Calu3 (cell line): ENCODE measurements at regions not wholly inside any gene's neighbourhood (a gene's known extent, or its start where the extent isn't known, plus 50 kb on each side); places are given as distances from the start of the nearest gene placed in this dataset.
"Not testable (repeated sequence)": the region's sequence is repeated elsewhere in the genome, so short reads cannot be mapped to it uniquely, and the experiment has no call there.

ENCODE experiments used
- BruUV-seq: library from RNA; stranded (reverse); fragments of 400-500 nt; replicated peaks from 2 replicates; lab custom pipeline; 2021; lab: Mats Ljungman, UMichigan
- CTCF ChIA-PET: fragments of 300-600 bp; sonication (Branson Sonifier 250); formaldehyde crosslinking; loops from one replicate; lab custom pipeline; 2022; ENCODE audit warnings: antibody characterized with exemption; lab: Charles Lee
- DNase-seq: peaks from one replicate; pipeline ENCODE4 v3.0.0; 2022
- H3K27ac Mint-ChIP-seq: one replicate; pipeline ENCODE4 v1.8.0; 2022; ENCODE audit warnings: mixed read lengths; ENCODE audit not compliant: unreplicated experiment
- H3K27me3 Mint-ChIP-seq: one replicate; pipeline ENCODE4 v1.8.0; 2022; ENCODE audit warnings: mixed read lengths; ENCODE audit not compliant: unreplicated experiment
- H3K36me3 Mint-ChIP-seq: one replicate; pipeline ENCODE4 v1.8.0; 2022; ENCODE audit warnings: mild to moderate bottlenecking, moderate library complexity, mixed read lengths; ENCODE audit not compliant: insufficient read depth, unreplicated experiment
- H3K4me1 Mint-ChIP-seq: one replicate; pipeline ENCODE4 v1.8.0; 2022; ENCODE audit warnings: mild to moderate bottlenecking, low read depth, mixed read lengths; ENCODE audit not compliant: unreplicated experiment
- H3K4me3 Mint-ChIP-seq: one replicate; pipeline ENCODE4 v1.8.0; 2022; ENCODE audit warnings: mild to moderate bottlenecking, low read depth, moderate library complexity, mixed read lengths; ENCODE audit not compliant: unreplicated experiment
- H3K9me3 Mint-ChIP-seq: one replicate; pipeline ENCODE4 v1.8.0; 2022; ENCODE audit warnings: low read depth, mixed read lengths; ENCODE audit not compliant: unreplicated experiment
- intact Hi-C: fragments of 100-400 bp; cut with micrococcal nuclease; formaldehyde crosslinking; loops from one replicate; pipeline ENCODE4 v1.10.0; 2022; ENCODE audit not compliant: unreplicated experiment
- TF ChIP-seq, protein P1 (sequence below): fragments of 200-600 bp; IDR thresholded peaks from one replicate; pipeline ENCODE4 v1.8.0; 2022; ENCODE audit warnings: antibody characterized with exemption; ENCODE audit not compliant: unreplicated experiment

- intact Hi-C loops: no loop called here
- CTCF ChIA-PET: interaction anchor here (0.7 kb wide), 1 partner anchor 236 kb away, joined by 4 read pairs; no protein-coding TSS in a partner anchor
- no peaks in the 10 kb centered on the region for H3K9me3 Mint-ChIP-seq
- TF ChIP-seq, protein P1, sequence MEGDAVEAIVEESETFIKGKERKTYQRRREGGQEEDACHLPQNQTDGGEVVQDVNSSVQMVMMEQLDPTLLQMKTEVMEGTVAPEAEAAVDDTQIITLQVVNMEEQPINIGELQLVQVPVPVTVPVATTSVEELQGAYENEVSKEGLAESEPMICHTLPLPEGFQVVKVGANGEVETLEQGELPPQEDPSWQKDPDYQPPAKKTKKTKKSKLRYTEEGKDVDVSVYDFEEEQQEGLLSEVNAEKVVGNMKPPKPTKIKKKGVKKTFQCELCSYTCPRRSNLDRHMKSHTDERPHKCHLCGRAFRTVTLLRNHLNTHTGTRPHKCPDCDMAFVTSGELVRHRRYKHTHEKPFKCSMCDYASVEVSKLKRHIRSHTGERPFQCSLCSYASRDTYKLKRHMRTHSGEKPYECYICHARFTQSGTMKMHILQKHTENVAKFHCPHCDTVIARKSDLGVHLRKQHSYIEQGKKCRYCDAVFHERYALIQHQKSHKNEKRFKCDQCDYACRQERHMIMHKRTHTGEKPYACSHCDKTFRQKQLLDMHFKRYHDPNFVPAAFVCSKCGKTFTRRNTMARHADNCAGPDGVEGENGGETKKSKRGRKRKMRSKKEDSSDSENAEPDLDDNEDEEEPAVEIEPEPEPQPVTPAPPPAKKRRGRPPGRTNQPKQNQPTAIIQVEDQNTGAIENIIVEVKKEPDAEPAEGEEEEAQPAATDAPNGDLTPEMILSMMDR: no peak
- peaks cover 9% of the 10 kb centered on the region for H3K4me1 Mint-ChIP-seq
- no peak for DNase-seq
- no peak overlapping the region for H3K27ac Mint-ChIP-seq
- H3K4me3 Mint-ChIP-seq: no peak overlapping the region
- H3K27me3 Mint-ChIP-seq: no peaks in the 10 kb centered on the region
- no peaks in the 10 kb centered on the region for H3K36me3 Mint-ChIP-seq
- BruUV-seq: no TSS peak
Measured at GRCh38 chr12:47369085-47369484, 289.3 kb upstream of the AMIGO2 start.

DNA sequence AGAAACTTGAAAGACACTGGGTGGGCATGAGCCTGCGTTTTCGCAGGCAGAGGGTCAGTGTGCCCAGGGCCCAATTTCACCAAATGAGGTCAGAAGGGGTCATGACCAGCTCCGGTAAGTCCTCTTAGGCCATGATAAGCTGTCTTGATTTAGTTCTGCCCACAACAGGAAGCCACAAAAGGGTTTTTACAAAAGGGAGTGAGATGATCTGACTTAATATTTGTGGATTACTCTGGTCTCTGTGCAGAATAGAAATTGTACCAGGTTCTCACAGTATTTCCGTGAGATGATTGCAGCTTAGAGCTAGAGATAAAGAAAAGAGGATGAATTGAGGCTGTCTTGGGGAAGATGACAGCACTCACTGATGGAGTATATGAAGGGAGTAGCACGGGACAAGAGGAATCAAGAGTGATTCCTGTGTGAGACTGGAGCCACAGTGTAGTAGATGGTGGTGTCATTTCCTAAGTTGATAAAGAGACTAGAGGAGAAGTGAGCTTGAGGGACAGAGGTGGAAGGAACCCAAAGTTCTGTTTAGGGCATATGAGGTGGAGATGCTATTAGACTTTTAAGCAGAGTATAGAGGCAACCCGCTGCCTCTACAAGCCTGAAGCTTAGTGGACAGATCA lies 288.3 kb upstream of the AMIGO2 start:
- no peak overlapping the region for H3K4me3 Mint-ChIP-seq
- BruUV-seq: no TSS peak
- H3K27me3 Mint-ChIP-seq: no peaks in the 10 kb centered on the region
- H3K4me1 Mint-ChIP-seq: peaks cover 9% of the 10 kb centered on the region
- H3K36me3 Mint-ChIP-seq: no peaks in the 10 kb centered on the region
- H3K27ac Mint-ChIP-seq: no peak overlapping the region
- no peaks in the 10 kb centered on the region for H3K9me3 Mint-ChIP-seq
- TF ChIP-seq, protein P1: no peak
- intact Hi-C loops: no loop called here
- CTCF ChIA-PET: interaction anchor here (0.6 kb wide), 1 partner anchor 195 kb away, joined by 3 read pairs; no protein-coding TSS in a partner anchor
- DNase-seq: no peak

DNA sequence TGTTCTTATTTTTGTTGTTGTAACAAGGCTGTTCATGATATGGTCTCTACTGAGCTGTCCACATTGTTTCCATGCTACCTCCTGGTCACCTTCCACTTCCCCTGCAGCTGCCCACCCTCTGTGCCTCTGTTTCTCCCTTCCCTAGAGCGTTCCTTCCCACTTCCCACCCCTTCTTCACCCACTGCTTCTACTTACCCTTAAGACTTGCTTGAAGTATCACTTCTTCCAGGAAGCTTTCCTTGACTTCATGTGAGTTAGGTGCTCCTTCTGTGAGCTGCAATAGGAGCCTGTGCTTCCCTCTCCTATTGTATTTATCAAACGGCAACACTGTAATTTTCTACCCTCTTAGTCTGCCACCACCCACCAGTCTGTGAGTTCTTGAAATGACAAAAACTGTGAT lies 286.8 kb upstream of the AMIGO2 start:
- H3K4me1 Mint-ChIP-seq: peaks cover 9% of the 10 kb centered on the region
- H3K36me3 Mint-ChIP-seq: no peaks in the 10 kb centered on the region
- BruUV-seq: no TSS peak
- no peaks in the 10 kb centered on the region for H3K9me3 Mint-ChIP-seq
- no peak overlapping the region for H3K27ac Mint-ChIP-seq
- DNase-seq: no peak
- TF ChIP-seq, protein P1: no peak
- CTCF ChIA-PET: no interaction called here
- intact Hi-C loops: no loop called here
- H3K27me3 Mint-ChIP-seq: no peaks in the 10 kb centered on the region
- H3K4me3 Mint-ChIP-seq: no peak overlapping the region

GRCh38 chr12:47366157-47366556 lies 286.4 kb upstream of the AMIGO2 start:
- intact Hi-C loops: no loop called here
- TF ChIP-seq, protein P1: no peak
- peaks cover 7% of the 10 kb centered on the region for H3K4me1 Mint-ChIP-seq
- H3K9me3 Mint-ChIP-seq: no peaks in the 10 kb centered on the region
- no peak overlapping the region for H3K27ac Mint-ChIP-seq
- no peaks in the 10 kb centered on the region for H3K27me3 Mint-ChIP-seq
- H3K4me3 Mint-ChIP-seq: no peak overlapping the region
- no peaks in the 10 kb centered on the region for H3K36me3 Mint-ChIP-seq
- no peak for DNase-seq
- CTCF ChIA-PET: no interaction called here
- no TSS peak for BruUV-seq

- H3K27me3 Mint-ChIP-seq, BruUV-seq, H3K4me3 Mint-ChIP-seq, DNase-seq, H3K4me1 Mint-ChIP-seq, H3K36me3 Mint-ChIP-seq, H3K9me3 Mint-ChIP-seq, H3K27ac Mint-ChIP-seq, intact Hi-C loops: not testable (repeated sequence)
- CTCF ChIA-PET: interaction anchor here (0.5 kb wide), 1 partner anchor 295 kb away, joined by 4 read pairs; no protein-coding TSS in a partner anchor
Measured at GRCh38 chr12:47365443-47366076, 285.8 kb upstream of the AMIGO2 start.
